Stimulated activated CD8-positive, alpha-beta memory T cell treated with anti-CD3 and anti-CD28 coated beads, Interleukin-2, amount 100 ng/mL, for 1 hour (primary cell): ENCODE measurements at regions not wholly inside any gene's neighbourhood (a gene's known extent, or its start where the extent isn't known, plus 50 kb on each side); places are given as distances from the start of the nearest gene placed in this dataset.
"Not testable (repeated sequence)": the region's sequence is repeated elsewhere in the genome, so short reads cannot be mapped to it uniquely, and the experiment has no call there.

Source experiments
- DNase-seq, 2 donors: peaks; one replicate each; pipeline ENCODE4 v3.0.0-alpha.2; 2020; ENCODE audit warnings: low read depth in 2 of 2

- DNase-seq: no peak
These were observed 86.7 kb upstream of the GSE1 start for GRCh38 chr16:85526185-85526974.

GRCh38 chr16:85527042-85527766 lies 85.9 kb upstream of the GSE1 start:
- DNase-seq: no peak

- no peak for DNase-seq
These were observed 85.3 kb upstream of the GSE1 start for GRCh38 chr16:85527767-85528297.

GRCh38 chr16:85528528-85529387 lies 84.4 kb upstream of the GSE1 start:
- no peak for DNase-seq

- DNase-seq: no peak
These were observed 83.4 kb upstream of the GSE1 start for GRCh38 chr16:85529489-85530369.

GRCh38 chr16:85530370-85530739 lies 82.8 kb upstream of the GSE1 start:
- no peak for DNase-seq

GRCh38 chr16:85531516-85531915 lies 81.6 kb upstream of the GSE1 start:
- DNase-seq: no peak

GRCh38 chr16:85532147-85532546 lies 81.0 kb upstream of the GSE1 start:
- no peak for DNase-seq

GRCh38 chr16:85533593-85533992 lies 79.5 kb upstream of the GSE1 start:
- DNase-seq: not testable (repeated sequence)

GRCh38 chr16:85534536-85535351 lies 78.4 kb upstream of the GSE1 start:
- DNase-seq: no peak

- DNase-seq: no peak
These were observed 77.6 kb upstream of the GSE1 start for GRCh38 chr16:85535352-85536072.

- DNase-seq: no peak
These were observed 77.1 kb upstream of the GSE1 start for GRCh38 chr16:85536073-85536410.

- DNase-seq: no peak
These were observed 76.5 kb upstream of the GSE1 start for GRCh38 chr16:85536411-85537330.

GRCh38 chr16:85537331-85537788 lies 75.8 kb upstream of the GSE1 start:
- no peak for DNase-seq

- no peak for DNase-seq
These were observed 75.2 kb upstream of the GSE1 start for GRCh38 chr16:85537795-85538401.

- no peak for DNase-seq
These were observed 74.0 kb upstream of the GSE1 start for GRCh38 chr16:85539084-85539483.

- no peak for DNase-seq
These were observed 73.4 kb upstream of the GSE1 start for GRCh38 chr16:85539629-85540291.
